ENCODE measurements at regions not wholly inside any gene's neighbourhood (a gene's known extent, or its start where the extent isn't known, plus 50 kb on each side); places are given as distances from the start of the nearest gene placed in this dataset.

- no peak for TF ChIP-seq GATA2 (IDR thresholded peaks at IDR 0.05; ENCODE audit: low read depth, low read length)
- TF ChIP-seq GATA3 (IDR thresholded peaks at IDR 0.05; ENCODE audit: low read depth, low read length): no peak
Measured at GRCh38 chr2:59395119-59395518, 1154.0 kb upstream of the FANCL start.
